GM19023 (cell line): ENCODE measurements at regions not wholly inside any gene's neighbourhood (a gene's known extent, or its start where the extent isn't known, plus 50 kb on each side); places are given as distances from the start of the nearest gene placed in this dataset.

Experiments
- ATAC-seq: cut with Tn5 transposase; IDR thresholded peaks from one replicate; pipeline ENCODE4 v1.9.1; 2021; ENCODE audit warnings: mild to moderate bottlenecking, moderate library complexity; ENCODE audit not compliant: unreplicated experiment

GRCh38 chr4:162657966-162658365 lies 494.2 kb upstream of the FSTL5 start:
- no peak for ATAC-seq

GRCh38 chr4:162650166-162650565 lies 486.4 kb upstream of the FSTL5 start:
- ATAC-seq: no peak

DNA sequence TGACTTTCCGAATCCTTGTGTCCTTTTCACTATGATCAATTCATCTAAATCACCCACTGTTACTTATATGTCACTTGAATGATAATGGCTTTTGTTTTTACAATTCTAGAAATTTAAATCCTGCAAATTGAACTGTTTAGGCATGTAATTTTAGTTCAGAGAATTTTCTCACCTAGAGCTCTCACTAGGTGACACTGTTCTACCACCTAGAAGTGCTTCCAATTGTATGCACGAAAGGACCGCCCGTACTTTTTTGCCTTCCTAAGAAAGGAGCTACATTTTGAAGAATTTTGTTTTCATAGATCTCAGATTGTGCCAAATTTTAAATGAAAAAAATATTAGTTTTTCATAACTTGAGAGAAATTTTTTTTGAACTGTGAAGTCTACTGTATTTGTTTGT lies 481.6 kb upstream of the FSTL5 start:
- no peak for ATAC-seq

DNA sequence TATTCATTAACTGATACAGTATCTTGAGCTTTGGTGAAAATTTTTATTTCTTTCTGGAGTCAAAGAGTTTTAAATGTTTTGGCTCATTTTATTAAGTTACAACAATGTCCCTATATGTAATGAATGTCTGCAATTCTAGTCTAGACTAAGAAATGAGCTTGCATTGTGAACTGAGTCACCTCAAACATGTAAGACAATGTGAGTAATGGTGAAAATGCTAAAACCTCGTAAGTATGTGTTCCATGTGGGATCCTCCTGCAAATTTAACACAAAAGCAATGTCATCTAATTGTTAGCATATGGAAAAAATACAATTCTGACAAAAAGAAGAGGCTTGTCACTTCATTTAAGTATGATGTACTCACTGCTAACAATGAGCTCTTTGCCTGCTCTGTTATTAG lies 480.5 kb upstream of the FSTL5 start:
- ATAC-seq: no peak

DNA sequence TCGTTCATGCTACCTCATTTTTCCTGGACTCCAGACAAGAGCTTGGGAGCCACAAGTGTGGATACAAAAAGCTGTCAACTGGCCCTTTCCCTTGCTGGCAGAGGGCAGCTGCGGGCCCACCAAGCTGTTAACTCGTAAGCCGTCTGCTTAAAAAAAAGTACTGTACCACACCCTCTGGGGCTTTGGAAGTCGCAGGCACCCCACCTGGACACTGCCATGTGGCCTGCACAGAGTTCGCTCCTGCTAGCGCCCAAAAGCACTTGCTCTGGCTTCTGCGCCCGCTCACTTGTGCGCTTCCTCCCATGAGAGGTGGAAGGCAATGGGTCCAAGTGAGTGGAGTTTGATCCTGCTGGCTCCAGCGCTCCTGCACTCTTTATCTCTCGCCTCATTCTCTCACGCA lies 476.4 kb upstream of the FSTL5 start:
- ATAC-seq: no peak

DNA sequence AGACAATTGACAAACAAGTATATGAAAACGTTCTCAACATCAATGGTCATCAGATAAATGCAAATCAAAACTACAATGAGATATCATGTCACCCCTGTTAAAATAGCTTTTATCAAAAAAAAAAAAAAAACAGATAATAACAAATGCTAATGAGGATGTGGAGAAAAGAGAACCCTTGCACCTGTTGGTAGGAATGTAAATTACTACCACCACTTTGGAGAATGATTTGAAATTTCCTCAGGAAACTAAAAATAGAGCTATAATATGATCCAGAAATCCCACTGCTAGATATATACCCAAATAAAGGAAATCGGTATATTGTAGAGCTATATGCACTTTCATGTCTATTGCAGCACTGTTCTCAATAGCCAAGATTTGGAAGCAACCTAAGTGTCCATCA lies 470.6 kb upstream of the FSTL5 start:
- no peak for ATAC-seq

- no peak for ATAC-seq
Observed at GRCh38 chr4:162622664-162623063, 458.9 kb upstream of the FSTL5 start.

GRCh38 chr4:162610116-162610515 lies 446.3 kb upstream of the FSTL5 start:
- no peak for ATAC-seq

DNA sequence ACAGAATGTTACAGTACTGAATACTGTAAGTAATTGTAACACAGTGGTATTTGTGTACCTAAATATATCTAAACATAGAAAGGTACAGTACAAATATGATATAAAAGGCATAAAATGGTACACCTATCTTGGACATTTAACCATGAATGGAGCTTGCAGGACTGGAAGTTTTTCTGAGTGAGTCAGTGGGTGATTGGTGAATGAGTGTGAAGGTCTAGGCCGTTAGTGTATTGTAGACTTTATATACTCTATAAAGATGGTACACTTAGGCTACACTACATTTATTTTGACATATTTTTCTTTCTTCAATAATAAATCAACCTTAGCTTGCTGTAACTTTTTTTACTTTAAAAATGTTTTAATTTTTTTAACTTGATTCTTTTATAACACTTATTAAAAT lies 422.5 kb upstream of the FSTL5 start:
- ATAC-seq: no peak

DNA sequence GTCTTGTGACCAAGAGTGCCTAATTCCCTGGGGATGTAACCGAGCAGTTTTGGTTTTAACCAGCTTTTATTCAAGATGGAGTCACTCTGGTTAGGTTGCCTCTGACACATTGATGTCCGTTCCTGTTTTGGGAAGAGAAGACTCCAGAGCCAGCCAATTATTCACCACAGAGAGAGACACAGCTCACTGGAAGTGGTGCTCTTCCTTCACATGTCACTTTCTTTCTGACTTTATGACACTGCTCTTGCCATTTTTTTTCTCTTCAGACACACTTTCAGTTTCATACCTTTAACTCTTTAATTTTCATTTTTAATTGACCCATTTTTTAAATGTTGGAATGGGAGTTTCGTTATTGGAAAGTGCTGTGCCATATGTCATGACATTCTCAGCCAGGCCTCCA lies 418.4 kb upstream of the FSTL5 start:
- no peak for ATAC-seq

GRCh38 chr4:162565730-162566129 lies 401.9 kb upstream of the FSTL5 start:
- ATAC-seq: no peak

GRCh38 chr4:162560073-162560472 lies 396.3 kb upstream of the FSTL5 start:
- ATAC-seq: no peak

DNA sequence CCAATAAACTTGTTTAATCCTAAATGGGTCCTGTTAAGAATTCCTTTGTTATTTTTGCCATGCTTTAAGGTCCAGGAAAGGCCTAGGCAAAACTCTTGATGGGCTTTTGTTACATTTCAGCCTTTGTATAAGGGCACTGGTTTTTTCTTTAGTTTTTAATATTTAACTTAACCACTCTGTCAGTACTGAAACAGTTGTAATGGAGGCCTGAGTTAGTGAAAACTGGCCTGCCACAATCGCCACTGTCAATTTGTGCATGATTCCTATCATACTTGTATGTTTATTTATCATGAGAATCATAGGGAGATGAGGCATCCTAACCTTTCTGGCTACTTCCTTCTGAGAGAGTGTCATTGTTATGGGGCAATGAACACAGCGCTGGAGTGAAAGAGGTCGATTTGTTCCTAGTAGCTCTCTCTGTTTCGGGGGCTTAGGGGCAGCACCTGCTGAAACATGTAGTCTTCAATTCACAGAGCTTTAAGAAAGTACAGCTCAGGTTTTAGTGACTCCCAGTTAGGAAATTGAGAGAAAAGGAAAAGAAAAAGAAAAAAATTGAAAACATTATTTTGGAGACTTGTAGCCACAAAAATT lies 393.8 kb upstream of the FSTL5 start:
- ATAC-seq: no peak

DNA sequence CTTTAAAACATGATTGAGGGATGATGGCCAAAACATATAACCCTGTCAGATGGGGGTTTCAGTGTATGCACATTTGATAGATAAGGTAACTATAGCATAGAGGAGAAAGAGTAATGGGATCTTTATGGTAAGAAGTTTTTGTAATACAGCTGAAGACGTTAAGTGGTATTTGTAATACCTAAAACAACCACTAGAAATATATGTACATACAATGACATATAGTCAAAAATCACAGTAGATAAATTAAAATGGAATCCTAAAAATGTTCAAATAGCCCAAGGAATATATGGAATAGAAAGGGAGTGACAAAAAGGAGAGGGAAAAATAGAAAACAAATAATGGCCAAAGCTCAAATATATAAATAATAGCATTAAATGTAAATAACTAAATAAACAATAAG lies 371.3 kb upstream of the FSTL5 start:
- no peak for ATAC-seq

DNA sequence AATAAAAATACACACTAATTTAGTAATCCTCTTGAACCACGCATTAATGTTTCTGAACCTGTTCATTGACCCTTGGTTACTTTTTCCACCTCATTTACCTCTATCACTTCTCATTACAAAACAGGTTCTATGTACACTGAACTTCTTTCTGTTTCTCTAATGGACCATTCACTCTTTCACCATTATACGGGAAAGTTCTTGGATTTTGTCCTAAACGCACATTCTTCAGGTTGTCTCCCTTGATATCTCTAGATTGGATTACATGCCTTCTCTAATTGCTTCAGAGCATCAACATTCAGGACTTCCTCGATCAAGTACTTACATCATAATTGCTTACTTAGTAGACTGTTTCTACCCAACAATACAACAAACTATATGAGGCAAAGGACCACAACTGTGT lies 359.4 kb upstream of the FSTL5 start:
- no peak for ATAC-seq

GRCh38 chr4:162522724-162523123 lies 358.9 kb upstream of the FSTL5 start:
- no peak for ATAC-seq

- ATAC-seq: no peak
Observed at GRCh38 chr4:162510937-162511336, 347.1 kb upstream of the FSTL5 start.

DNA sequence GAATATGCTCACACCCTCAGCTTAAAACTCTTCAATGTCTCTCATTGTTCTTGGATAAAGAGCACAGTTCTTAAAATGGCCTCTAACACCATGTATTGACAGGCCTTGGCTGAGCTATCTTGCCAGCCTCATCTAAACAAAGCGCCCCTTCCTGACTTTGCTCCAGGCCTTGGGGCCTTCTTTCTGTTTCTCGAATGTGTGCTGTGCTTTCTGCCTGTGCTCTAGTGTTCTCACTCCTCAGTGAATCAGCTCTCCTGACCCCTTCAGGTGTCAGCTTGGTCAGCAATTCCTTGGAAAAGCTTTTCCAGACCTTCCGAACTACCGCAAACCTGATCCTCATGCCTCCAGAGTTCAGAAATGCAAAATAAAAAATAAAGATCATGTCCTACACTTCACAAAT lies 346.3 kb upstream of the FSTL5 start:
- ATAC-seq: no peak

DNA sequence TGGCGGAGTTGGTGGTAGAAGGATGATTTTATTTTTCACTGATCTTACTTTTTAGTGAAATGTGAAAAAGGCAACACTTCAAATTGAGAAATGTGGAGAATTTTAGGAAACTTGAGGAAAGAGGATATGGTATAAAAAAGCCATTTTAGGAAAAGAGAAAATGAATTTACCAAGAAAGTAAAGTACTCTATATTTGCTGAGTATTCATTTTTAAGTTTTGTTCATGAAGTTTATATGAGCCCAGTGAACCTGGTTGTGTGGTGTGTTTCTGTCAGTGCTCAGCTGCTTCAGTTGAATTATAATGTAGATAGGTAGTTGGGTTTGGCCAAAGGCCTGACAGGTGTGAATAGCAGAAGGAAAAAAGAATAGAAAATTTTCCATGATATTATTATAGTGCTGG lies 345.5 kb upstream of the FSTL5 start:
- ATAC-seq: no peak

DNA sequence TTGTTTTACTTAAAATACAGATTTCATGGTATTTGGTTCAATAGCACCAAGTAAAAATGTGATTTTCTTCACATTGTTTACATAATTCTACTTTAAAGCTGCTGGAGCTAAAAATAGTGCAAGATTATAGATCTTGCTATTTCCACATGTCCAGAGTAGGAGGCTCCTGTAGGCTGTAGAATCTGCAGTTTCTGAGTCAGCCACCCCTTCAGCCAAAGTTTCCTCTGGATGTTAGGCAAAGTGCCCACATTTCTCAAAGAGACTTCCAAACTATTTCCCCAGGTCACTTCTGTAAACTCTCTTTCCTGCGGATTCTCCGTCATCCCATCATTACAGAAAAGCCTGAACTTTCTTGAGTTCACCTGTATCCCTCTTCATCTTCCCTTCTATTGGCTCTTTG lies 342.5 kb upstream of the FSTL5 start:
- no peak for ATAC-seq

DNA sequence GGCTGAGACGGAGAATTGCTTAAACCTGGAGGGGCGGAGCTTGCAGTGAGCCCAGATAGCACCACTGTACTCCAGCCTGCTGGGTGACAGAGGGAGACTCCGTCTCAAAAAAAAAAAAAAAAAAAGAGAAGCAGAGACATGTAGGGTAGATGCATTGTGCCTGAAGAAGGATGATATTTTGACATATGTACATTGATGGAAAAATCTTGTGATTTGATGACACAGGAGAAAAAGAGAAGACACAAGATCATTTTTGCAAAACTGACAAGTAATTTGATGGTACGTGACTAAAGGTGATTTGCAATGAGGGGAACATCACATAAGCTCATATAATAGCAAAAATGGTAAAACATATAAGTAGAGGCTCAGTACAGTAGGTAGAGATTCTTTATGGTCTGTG lies 340.1 kb upstream of the FSTL5 start:
- no peak for ATAC-seq

DNA sequence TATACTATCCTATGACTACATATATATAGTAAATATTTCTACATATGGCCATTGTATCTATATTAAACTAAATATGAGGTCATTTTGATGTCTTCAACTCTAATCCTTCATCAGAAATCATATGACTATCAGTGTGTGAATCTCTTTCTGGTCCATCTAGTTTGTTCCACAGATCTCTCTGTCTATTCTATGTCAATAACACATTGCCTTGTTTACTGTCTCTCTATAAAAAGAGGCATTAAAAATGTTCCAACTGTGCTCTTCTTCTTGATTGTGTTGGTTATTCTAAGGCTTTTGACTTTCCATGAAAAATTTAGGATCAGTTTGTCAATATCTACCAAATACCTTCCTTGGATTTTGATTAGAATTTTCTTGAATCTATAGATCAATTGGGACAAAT lies 338.3 kb upstream of the FSTL5 start:
- no peak for ATAC-seq

DNA sequence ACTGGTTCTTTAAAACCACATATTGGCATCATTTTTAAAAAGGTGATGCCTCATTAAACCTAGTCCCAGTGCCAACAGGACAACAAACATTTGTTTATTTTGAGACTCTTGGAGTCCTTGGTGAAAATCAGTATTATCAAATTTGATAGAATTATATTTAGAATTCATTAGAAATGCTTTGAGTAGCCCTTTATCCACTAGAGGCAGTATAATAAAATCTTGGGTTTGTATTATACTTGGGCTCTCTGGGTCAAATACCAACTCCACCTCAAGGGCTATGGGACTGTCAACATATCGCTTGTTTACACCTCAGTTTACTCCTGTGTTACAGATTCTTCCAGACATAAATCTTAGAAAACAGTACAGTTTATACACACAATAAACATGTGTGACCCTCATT lies 335.7 kb upstream of the FSTL5 start:
- ATAC-seq: no peak

GRCh38 chr4:162498168-162498567 lies 334.4 kb upstream of the FSTL5 start:
- ATAC-seq: no peak
